ENCODE measurements at regions not wholly inside any gene's neighbourhood (a gene's known extent, or its start where the extent isn't known, plus 50 kb on each side); places are given as distances from the start of the nearest gene placed in this dataset.
"Not testable (repeated sequence)": the region's sequence is repeated elsewhere in the genome, so short reads cannot be mapped to it uniquely, and the experiment has no call there.

GRCh38 chr3:139109271-139109670, 64.6 kb upstream of the PRR23C start:
- H3K27me3 Mint-ChIP-seq (ENCODE audit: low read depth), result peaks cover 10% of the 10 kb centered on the region
- no peak overlapping the region for H3K27ac Mint-ChIP-seq
- H3K9me3 Mint-ChIP-seq, result no peaks in the 10 kb centered on the region
- no peak for DNase-seq (ENCODE audit: low spot score)
- H3K4me3 Mint-ChIP-seq, result no peak overlapping the region
- H3K36me3 Mint-ChIP-seq (ENCODE audit: low read depth), result no peaks in the 10 kb centered on the region
- H3K4me1 Mint-ChIP-seq (ENCODE audit: low read depth), result peaks cover 12% of the 10 kb centered on the region

- no peak for DNase-seq (ENCODE audit: low spot score)
- peak overlapping the region; percentile 18 for H3K4me3 Mint-ChIP-seq
- H3K4me1 Mint-ChIP-seq (ENCODE audit: low read depth), result peaks cover 12% of the 10 kb centered on the region
- H3K27me3 Mint-ChIP-seq (ENCODE audit: low read depth), result peaks cover 10% of the 10 kb centered on the region
- no peaks in the 10 kb centered on the region for H3K36me3 Mint-ChIP-seq (ENCODE audit: low read depth)
- H3K27ac Mint-ChIP-seq, result no peak overlapping the region
- H3K9me3 Mint-ChIP-seq, result no peaks in the 10 kb centered on the region
Observed at GRCh38 chr3:139110072-139110830, 65.6 kb upstream of the PRR23C start.

GRCh38 chr3:139110929-139111328, 66.2 kb upstream of the PRR23C start:
- not testable (repeated sequence) for H3K27ac Mint-ChIP-seq; H3K27me3 Mint-ChIP-seq (ENCODE audit: low read depth); H3K4me3 Mint-ChIP-seq; DNase-seq (ENCODE audit: low spot score); H3K9me3 Mint-ChIP-seq; H3K36me3 Mint-ChIP-seq (ENCODE audit: low read depth)
- H3K4me1 Mint-ChIP-seq (ENCODE audit: low read depth), result peaks cover 12% of the 10 kb centered on the region

GRCh38 chr3:139111392-139112229, 66.9 kb upstream of the PRR23C start:
- H3K4me1 Mint-ChIP-seq (ENCODE audit: low read depth), result peaks cover 12% of the 10 kb centered on the region
- no peaks in the 10 kb centered on the region for H3K9me3 Mint-ChIP-seq
- H3K27me3 Mint-ChIP-seq (ENCODE audit: low read depth), result peaks cover 10% of the 10 kb centered on the region
- no peak overlapping the region for H3K27ac Mint-ChIP-seq
- no peaks in the 10 kb centered on the region for H3K36me3 Mint-ChIP-seq (ENCODE audit: low read depth)
- peak; percentile 37 for DNase-seq (ENCODE audit: low spot score)
- no peak overlapping the region for H3K4me3 Mint-ChIP-seq

- no peaks in the 10 kb centered on the region for H3K9me3 Mint-ChIP-seq
- H3K27ac Mint-ChIP-seq, result no peak overlapping the region
- H3K27me3 Mint-ChIP-seq (ENCODE audit: low read depth), result peaks cover 6% of the 10 kb centered on the region
- H3K4me1 Mint-ChIP-seq (ENCODE audit: low read depth), result peaks cover 12% of the 10 kb centered on the region
- no peak overlapping the region for H3K4me3 Mint-ChIP-seq
- H3K36me3 Mint-ChIP-seq (ENCODE audit: low read depth), result no peaks in the 10 kb centered on the region
- DNase-seq (ENCODE audit: low spot score), result no peak
Observed at GRCh38 chr3:139112230-139112558, 67.5 kb upstream of the PRR23C start.

GRCh38 chr3:139113231-139113992, 68.7 kb upstream of the PRR23C start:
- H3K36me3 Mint-ChIP-seq (ENCODE audit: low read depth), result no peaks in the 10 kb centered on the region
- no peaks in the 10 kb centered on the region for H3K9me3 Mint-ChIP-seq
- H3K4me1 Mint-ChIP-seq (ENCODE audit: low read depth), result peaks cover 12% of the 10 kb centered on the region
- peaks cover 6% of the 10 kb centered on the region for H3K27me3 Mint-ChIP-seq (ENCODE audit: low read depth)
- no peak overlapping the region for H3K4me3 Mint-ChIP-seq
- peak; percentile 24 for DNase-seq (ENCODE audit: low spot score)
- H3K27ac Mint-ChIP-seq, result no peak overlapping the region

GRCh38 chr3:139113993-139114375, 69.3 kb upstream of the PRR23C start:
- Mint-ChIP-seq H3K36me3 (ENCODE audit: low read depth) (no peaks in the 10 kb centered on the region), H3K27me3 (ENCODE audit: low read depth) (peaks cover 6% of the 10 kb centered on the region), H3K4me3 (no peak overlapping the region)

GRCh38 chr3:139116631-139117030, 71.9 kb upstream of the PRR23C start:
- not testable (repeated sequence) for H3K4me1 Mint-ChIP-seq (ENCODE audit: low read depth)

More at GRCh38 chr3:139113993-139114375, 69.3 kb upstream of the PRR23C start:
- Mint-ChIP-seq H3K27ac (no peak overlapping the region), H3K9me3 (no peaks in the 10 kb centered on the region), H3K4me1 (ENCODE audit: low read depth) (peaks cover 12% of the 10 kb centered on the region)
- DNase-seq (ENCODE audit: low spot score), result no peak

GRCh38 chr3:139117136-139117675, 72.5 kb upstream of the PRR23C start:
- Mint-ChIP-seq H3K36me3 (ENCODE audit: low read depth) (no peaks in the 10 kb centered on the region), H3K27me3 (ENCODE audit: low read depth) (peaks cover 3% of the 10 kb centered on the region), H3K4me3 (no peak overlapping the region), H3K4me1 (ENCODE audit: low read depth) (peaks cover 8% of the 10 kb centered on the region), H3K27ac (no peak overlapping the region), H3K9me3 (no peaks in the 10 kb centered on the region)
- peak; percentile 33 for DNase-seq (ENCODE audit: low spot score)

More at GRCh38 chr3:139116631-139117030, 71.9 kb upstream of the PRR23C start:
- H3K27me3 Mint-ChIP-seq (ENCODE audit: low read depth); H3K27ac Mint-ChIP-seq; H3K4me3 Mint-ChIP-seq; H3K36me3 Mint-ChIP-seq (ENCODE audit: low read depth); DNase-seq (ENCODE audit: low spot score); H3K9me3 Mint-ChIP-seq: not testable (repeated sequence)

- H3K9me3 Mint-ChIP-seq, result no peaks in the 10 kb centered on the region
- no peak overlapping the region for H3K27ac Mint-ChIP-seq
- H3K36me3 Mint-ChIP-seq (ENCODE audit: low read depth), result no peaks in the 10 kb centered on the region
- DNase-seq (ENCODE audit: low spot score), result no peak
- no peak overlapping the region for H3K4me3 Mint-ChIP-seq
- H3K27me3 Mint-ChIP-seq (ENCODE audit: low read depth), result peaks cover 3% of the 10 kb centered on the region
- H3K4me1 Mint-ChIP-seq (ENCODE audit: low read depth), result peaks cover 8% of the 10 kb centered on the region
Observed at GRCh38 chr3:139117883-139118760, 73.4 kb upstream of the PRR23C start.

GRCh38 chr3:139118835-139119234, 74.1 kb upstream of the PRR23C start:
- no peak for DNase-seq (ENCODE audit: low spot score)
- no peak overlapping the region for H3K4me3 Mint-ChIP-seq
- H3K9me3 Mint-ChIP-seq, result no peaks in the 10 kb centered on the region
- peaks cover 8% of the 10 kb centered on the region for H3K4me1 Mint-ChIP-seq (ENCODE audit: low read depth)
- H3K27ac Mint-ChIP-seq, result no peak overlapping the region
- peaks cover 2% of the 10 kb centered on the region for H3K27me3 Mint-ChIP-seq (ENCODE audit: low read depth)
- no peaks in the 10 kb centered on the region for H3K36me3 Mint-ChIP-seq (ENCODE audit: low read depth)

GRCh38 chr3:139119331-139120025, 74.8 kb upstream of the PRR23C start:
- Mint-ChIP-seq H3K36me3 (ENCODE audit: low read depth) (no peaks in the 10 kb centered on the region), H3K27me3 (ENCODE audit: low read depth) (no peaks in the 10 kb centered on the region), H3K9me3 (no peaks in the 10 kb centered on the region), H3K4me3 (no peak overlapping the region), H3K27ac (no peak overlapping the region), H3K4me1 (ENCODE audit: low read depth) (peaks cover 8% of the 10 kb centered on the region)
- DNase-seq (ENCODE audit: low spot score), result no peak
